GM13976 (cell line): ENCODE measurements at regions not wholly inside any gene's neighbourhood (a gene's known extent, or its start where the extent isn't known, plus 50 kb on each side); places are given as distances from the start of the nearest gene placed in this dataset.

Source experiments
- DNase-seq: peaks from one replicate; pipeline ENCODE4 v3.0.0; 2012; ENCODE audit warnings: low spot score
- CTCF ChIP-seq: IDR thresholded peaks from 2 replicates; pipeline ENCODE4 v1.5.1; 2012; ENCODE audit warnings: borderline replicate concordance, mild to moderate bottlenecking; ENCODE audit not compliant: insufficient read depth; ENCODE audit errors: extremely low read depth, missing control alignments, control extremely low read depth
- in situ Hi-C: fragments of 300-500 bp; cut with MboI; formaldehyde crosslinking; loops from one replicate; pipeline ENCODE4 v1.12.0; 2022; ENCODE audit warnings: low sequenced_read_pairs, mixed read lengths, inconsistent platforms; ENCODE audit not compliant: unreplicated experiment

- in situ Hi-C loops, result no loop called here
- no peak for TF ChIP-seq CTCF
- DNase-seq, result no peak
These were observed 120.7 kb downstream of the NGF start for GRCh38 chr1:115217150-115218033.

GRCh38 chr1:115215703-115216521 is 122.1 kb downstream of the NGF start:
- no peak for DNase-seq
- TF ChIP-seq CTCF, result no peak
- in situ Hi-C loops, result no loop called here

GRCh38 chr1:115215110-115215509 is 122.9 kb downstream of the NGF start:
- in situ Hi-C loops, result no loop called here
- TF ChIP-seq CTCF, result no peak
- DNase-seq, result no peak

GRCh38 chr1:115214098-115214497 is 124.0 kb downstream of the NGF start:
- DNase-seq, result no peak
- in situ Hi-C loops, result no loop called here
- no peak for TF ChIP-seq CTCF

- TF ChIP-seq CTCF, result no peak
- in situ Hi-C loops, result no loop called here
- DNase-seq, result no peak
These were observed 123.8 kb upstream of the TSPAN2 start for GRCh38 chr1:115213130-115213529.

- TF ChIP-seq CTCF, result no peak
- in situ Hi-C loops, result no loop called here
- no peak for DNase-seq
These were observed 121.9 kb upstream of the TSPAN2 start for GRCh38 chr1:115211071-115211745.
